ENCODE measurements at regions not wholly inside any gene's neighbourhood (a gene's known extent, or its start where the extent isn't known, plus 50 kb on each side); places are given as distances from the start of the nearest gene placed in this dataset.
"Not testable (repeated sequence)": the region's sequence is repeated elsewhere in the genome, so short reads cannot be mapped to it uniquely, and the experiment has no call there.

DNA sequence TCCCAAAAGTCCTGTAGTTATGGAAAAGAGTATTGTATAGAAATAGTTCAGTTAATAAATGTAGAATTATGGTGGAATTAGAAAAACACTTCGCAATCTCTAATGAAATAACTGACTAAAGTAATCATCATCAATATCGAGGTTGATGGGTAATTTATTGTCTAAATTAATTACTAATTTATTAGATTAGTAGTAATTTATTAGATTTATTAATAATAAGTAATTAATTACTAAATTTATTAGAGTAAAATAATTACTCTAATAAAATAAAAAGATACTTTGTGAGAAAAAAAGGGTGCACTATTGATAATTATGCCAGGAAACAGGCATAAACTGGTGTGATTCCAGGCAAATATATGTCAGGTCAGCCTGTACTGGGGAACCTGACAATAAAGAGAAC is 455.6 kb downstream of the AASDHPPT start:
- no peak for DNase-seq (ENCODE audit: low spot score)
- TF ChIP-seq, protein P1, sequence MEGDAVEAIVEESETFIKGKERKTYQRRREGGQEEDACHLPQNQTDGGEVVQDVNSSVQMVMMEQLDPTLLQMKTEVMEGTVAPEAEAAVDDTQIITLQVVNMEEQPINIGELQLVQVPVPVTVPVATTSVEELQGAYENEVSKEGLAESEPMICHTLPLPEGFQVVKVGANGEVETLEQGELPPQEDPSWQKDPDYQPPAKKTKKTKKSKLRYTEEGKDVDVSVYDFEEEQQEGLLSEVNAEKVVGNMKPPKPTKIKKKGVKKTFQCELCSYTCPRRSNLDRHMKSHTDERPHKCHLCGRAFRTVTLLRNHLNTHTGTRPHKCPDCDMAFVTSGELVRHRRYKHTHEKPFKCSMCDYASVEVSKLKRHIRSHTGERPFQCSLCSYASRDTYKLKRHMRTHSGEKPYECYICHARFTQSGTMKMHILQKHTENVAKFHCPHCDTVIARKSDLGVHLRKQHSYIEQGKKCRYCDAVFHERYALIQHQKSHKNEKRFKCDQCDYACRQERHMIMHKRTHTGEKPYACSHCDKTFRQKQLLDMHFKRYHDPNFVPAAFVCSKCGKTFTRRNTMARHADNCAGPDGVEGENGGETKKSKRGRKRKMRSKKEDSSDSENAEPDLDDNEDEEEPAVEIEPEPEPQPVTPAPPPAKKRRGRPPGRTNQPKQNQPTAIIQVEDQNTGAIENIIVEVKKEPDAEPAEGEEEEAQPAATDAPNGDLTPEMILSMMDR (IDR thresholded peaks at IDR 0.05; ENCODE audit: extremely low read depth, insufficient read depth, missing control alignments), result no peak
- in situ Hi-C loops (cut with MboI; ENCODE audit: low pct_unique_long_range_greater_than_20kb, low sequenced_read_pairs, unreplicated experiment), result no loop called here

GRCh38 chr11:106540001-106540400 is 462.5 kb downstream of the AASDHPPT start:
- no peak for DNase-seq (ENCODE audit: low spot score)
- TF ChIP-seq, protein P1 (IDR thresholded peaks at IDR 0.05; ENCODE audit: extremely low read depth, insufficient read depth, missing control alignments), result no peak
- in situ Hi-C loops (cut with MboI; ENCODE audit: low pct_unique_long_range_greater_than_20kb, low sequenced_read_pairs, unreplicated experiment), result no loop called here

DNA sequence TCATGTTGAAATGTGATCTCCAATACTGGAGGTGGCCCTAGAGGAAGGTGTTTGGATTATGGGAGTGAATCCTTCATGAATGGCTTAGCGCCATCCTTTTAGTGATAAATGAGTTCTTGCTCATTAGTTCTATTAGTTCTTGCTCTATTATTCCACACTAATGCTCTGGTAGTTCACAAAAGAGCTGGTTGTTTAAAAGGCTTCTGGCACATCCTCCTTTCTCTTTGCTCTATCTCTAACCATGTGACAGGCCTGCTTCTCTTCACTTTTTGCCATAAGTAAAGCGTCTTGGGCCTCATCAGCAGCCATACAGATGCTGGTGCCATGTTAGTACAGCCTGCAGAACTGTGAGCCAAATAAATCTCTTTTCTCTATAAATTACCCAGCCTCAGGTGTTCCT is 469.9 kb downstream of the GUCY1A2 start:
- TF ChIP-seq, protein P1 (IDR thresholded peaks at IDR 0.05; ENCODE audit: extremely low read depth, insufficient read depth, missing control alignments), result no peak
- in situ Hi-C loops (cut with MboI; ENCODE audit: low pct_unique_long_range_greater_than_20kb, low sequenced_read_pairs, unreplicated experiment), result no loop called here
- DNase-seq (ENCODE audit: low spot score), result no peak

DNA sequence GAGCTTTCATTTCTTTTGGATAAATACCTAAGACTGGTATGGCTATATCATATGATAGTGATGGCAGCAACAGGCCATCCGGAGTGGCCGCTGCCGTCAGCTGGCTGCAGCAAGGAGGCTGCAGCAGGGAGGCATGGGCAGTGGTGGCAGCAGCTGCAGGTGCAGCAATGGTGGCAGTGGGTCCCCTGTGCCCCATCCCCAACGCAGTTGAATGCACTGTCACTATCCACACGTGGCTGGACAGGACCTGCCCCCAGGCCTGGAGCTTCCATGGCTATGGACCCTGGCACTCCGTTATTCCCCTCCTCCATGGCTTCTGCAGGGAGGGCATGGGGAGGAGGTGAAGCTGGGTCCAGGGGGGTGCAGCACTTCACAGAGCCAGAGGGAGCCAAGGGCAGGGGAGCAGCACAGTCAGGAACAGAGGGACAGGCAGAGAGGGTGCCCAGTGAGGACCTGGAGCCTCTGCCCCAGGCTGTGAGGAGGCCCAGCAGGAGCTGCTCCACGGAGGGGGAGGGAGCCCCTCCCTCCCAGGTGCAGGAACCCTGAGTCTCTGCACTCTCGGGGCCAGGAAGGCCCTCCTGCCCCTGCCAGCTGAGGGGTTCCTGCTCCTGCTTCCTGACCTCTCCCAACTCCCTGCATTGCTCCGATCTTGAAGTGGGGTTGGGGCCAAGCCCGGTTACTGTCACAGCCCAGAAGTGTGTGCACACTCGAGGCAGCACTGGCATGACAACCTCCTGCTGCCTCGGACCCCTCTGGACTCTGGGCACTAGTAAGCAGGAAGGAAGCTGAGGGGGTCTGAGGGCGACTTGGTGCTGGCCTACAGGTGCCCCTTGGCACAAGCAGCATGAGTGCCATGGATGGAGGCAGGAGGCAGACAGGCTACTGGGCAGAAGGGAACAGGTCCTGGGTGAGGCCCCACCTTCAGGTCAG is 466.3 kb downstream of the GUCY1A2 start:
- DNase-seq (ENCODE audit: low spot score), result no peak
- TF ChIP-seq, protein P1 (IDR thresholded peaks at IDR 0.05; ENCODE audit: extremely low read depth, insufficient read depth, missing control alignments), result no peak
- in situ Hi-C loops (cut with MboI; ENCODE audit: low pct_unique_long_range_greater_than_20kb, low sequenced_read_pairs, unreplicated experiment), result no loop called here

- TF ChIP-seq, protein P1 (IDR thresholded peaks at IDR 0.05; ENCODE audit: extremely low read depth, insufficient read depth, missing control alignments), result no peak
- in situ Hi-C loops (cut with MboI; ENCODE audit: low pct_unique_long_range_greater_than_20kb, low sequenced_read_pairs, unreplicated experiment), result no loop called here
- DNase-seq (ENCODE audit: low spot score), result no peak
Observed at GRCh38 chr11:106552694-106553203, 465.5 kb downstream of the GUCY1A2 start.

- in situ Hi-C loops (cut with MboI; ENCODE audit: low pct_unique_long_range_greater_than_20kb, low sequenced_read_pairs, unreplicated experiment), result no loop called here
- TF ChIP-seq, protein P1 (IDR thresholded peaks at IDR 0.05; ENCODE audit: extremely low read depth, insufficient read depth, missing control alignments), result no peak
- DNase-seq (ENCODE audit: low spot score), result no peak
Observed at GRCh38 chr11:106553304-106553703, 465.0 kb downstream of the GUCY1A2 start.

DNA sequence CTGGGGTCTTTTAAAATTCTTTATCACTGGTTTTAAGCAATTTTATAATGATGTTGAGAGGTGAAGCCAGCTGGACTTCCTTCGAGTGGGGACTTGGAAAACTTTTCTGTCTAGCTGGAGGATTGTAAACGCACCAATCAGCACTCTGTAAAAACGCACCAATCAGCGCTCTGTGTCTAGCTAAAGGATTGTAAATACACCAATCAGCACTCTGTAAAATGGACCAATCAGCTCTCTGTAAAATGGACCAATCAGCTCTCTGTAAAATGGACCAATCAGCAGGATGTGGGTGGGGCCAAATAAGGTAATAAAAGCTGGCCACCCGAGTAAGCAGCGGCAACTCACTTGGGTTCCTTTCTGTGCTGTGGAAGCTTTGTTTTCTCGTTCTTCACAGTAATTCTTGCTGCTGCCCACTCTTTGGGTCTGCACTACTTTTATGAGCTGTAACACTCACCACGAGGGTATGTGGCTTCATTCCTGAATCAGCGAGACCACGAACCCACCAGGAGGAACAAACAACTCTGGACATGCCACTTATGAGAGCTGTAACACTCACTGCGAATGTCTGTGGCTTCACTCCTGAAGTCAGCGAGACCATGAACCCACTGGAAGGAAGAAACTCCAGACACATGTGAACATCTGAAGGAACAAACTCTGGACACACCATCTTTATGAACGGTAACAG is 462.6 kb downstream of the GUCY1A2 start:
- not testable (repeated sequence) for DNase-seq (ENCODE audit: low spot score)

More for the DNA sequence above, 462.6 kb downstream of the GUCY1A2 start:
- in situ Hi-C loops (cut with MboI; ENCODE audit: low pct_unique_long_range_greater_than_20kb, low sequenced_read_pairs, unreplicated experiment), result not testable (repeated sequence)
